GM21723 (cell line): ENCODE measurements at regions not wholly inside any gene's neighbourhood (a gene's known extent, or its start where the extent isn't known, plus 50 kb on each side); places are given as distances from the start of the nearest gene placed in this dataset.
"Not testable (repeated sequence)": the region's sequence is repeated elsewhere in the genome, so short reads cannot be mapped to it uniquely, and the experiment has no call there.

Experiments used
- ATAC-seq: cut with Tn5 transposase; IDR thresholded peaks from one replicate; pipeline ENCODE4 v1.9.1; 2021; ENCODE audit warnings: mild to moderate bottlenecking, moderate library complexity; ENCODE audit not compliant: unreplicated experiment

GRCh38 chr14:52202151-52202550, 65.3 kb upstream of the PTGDR start:
- no peak for ATAC-seq

- no peak for ATAC-seq
These were observed 77.1 kb upstream of the PTGDR start for GRCh38 chr14:52190337-52190931.

- no peak for ATAC-seq
These were observed 78.2 kb upstream of the PTGDR start for GRCh38 chr14:52189325-52189724.

- ATAC-seq, result no peak
These were observed 79.1 kb upstream of the PTGDR start for GRCh38 chr14:52188381-52188780.

- no peak for ATAC-seq
These were observed 82.3 kb upstream of the PTGDR start for GRCh38 chr14:52185178-52185577.

GRCh38 chr14:52182853-52183252, 84.6 kb upstream of the PTGDR start:
- ATAC-seq, result no peak

- ATAC-seq, result no peak
These were observed 88.2 kb upstream of the PTGDR start for GRCh38 chr14:52179141-52179790.

- peak; percentile 57 for ATAC-seq
These were observed 91.5 kb upstream of the PTGDR start for GRCh38 chr14:52175982-52176502.

- not testable (repeated sequence) for ATAC-seq
These were observed 95.6 kb upstream of the PTGDR start for GRCh38 chr14:52171932-52172331.

- no peak for ATAC-seq
These were observed 98.0 kb upstream of the NID2 start for GRCh38 chr14:52166822-52167221.

GRCh38 chr14:52155651-52156213, 86.9 kb upstream of the NID2 start:
- ATAC-seq, result no peak

- ATAC-seq, result no peak
These were observed 86.3 kb upstream of the NID2 start for GRCh38 chr14:52154992-52155650.

- ATAC-seq, result no peak
These were observed 85.1 kb upstream of the NID2 start for GRCh38 chr14:52153939-52154338.

GRCh38 chr14:52150162-52150561, 81.3 kb upstream of the NID2 start:
- no peak for ATAC-seq

GRCh38 chr14:52148371-52148770, 79.5 kb upstream of the NID2 start:
- no peak for ATAC-seq

GRCh38 chr14:52146504-52146903, 77.6 kb upstream of the NID2 start:
- no peak for ATAC-seq

GRCh38 chr14:52144099-52144498, 75.2 kb upstream of the NID2 start:
- not testable (repeated sequence) for ATAC-seq

GRCh38 chr14:52142504-52142903, 73.6 kb upstream of the NID2 start:
- ATAC-seq, result no peak

GRCh38 chr14:52131640-52132320, 62.9 kb upstream of the NID2 start:
- no peak for ATAC-seq

GRCh38 chr14:52129721-52130120, 60.9 kb upstream of the NID2 start:
- no peak for ATAC-seq

- no peak for ATAC-seq
These were observed 57.0 kb upstream of the NID2 start for GRCh38 chr14:52125885-52126284.
